ENCODE measurements at regions not wholly inside any gene's neighbourhood (a gene's known extent, or its start where the extent isn't known, plus 50 kb on each side); places are given as distances from the start of the nearest gene placed in this dataset.
"Not testable (repeated sequence)": the region's sequence is repeated elsewhere in the genome, so short reads cannot be mapped to it uniquely, and the experiment has no call there.

GRCh38 chr12:113532292-113532691 is 60.6 kb upstream of the LHX5 start:
- Histone ChIP-seq H3K9ac (ENCODE audit: low read length) (no peak overlapping the region), H3K36me3 (ENCODE audit: control insufficient read depth, insufficient read depth, low read length, severe bottlenecking) (no peaks in the 10 kb centered on the region)
- no peak for DNase-seq (ENCODE audit: low read depth)

GRCh38 chr12:113531073-113531472 is 59.4 kb upstream of the LHX5 start:
- H3K9ac ChIP-seq (ENCODE audit: low read length); H3K4me1 ChIP-seq (ENCODE audit: control insufficient read depth, insufficient read depth, low read length); H3K9me3 ChIP-seq (ENCODE audit: control insufficient read depth, low read length); H3K36me3 ChIP-seq (ENCODE audit: control insufficient read depth, insufficient read depth, low read length, severe bottlenecking); DNase-seq (ENCODE audit: low read depth); H3K4me3 ChIP-seq (ENCODE audit: low read length): not testable (repeated sequence)
- H3K27me3 ChIP-seq (replicated peaks; ENCODE audit: control insufficient read depth, insufficient read depth, low read length): peaks cover 52% of the 10 kb centered on the region

More at GRCh38 chr12:113532292-113532691, 60.6 kb upstream of the LHX5 start:
- no peak overlapping the region for H3K4me3 ChIP-seq (ENCODE audit: low read length)
- no peaks in the 10 kb centered on the region for H3K4me1 ChIP-seq (ENCODE audit: control insufficient read depth, insufficient read depth, low read length)
- peaks cover 3% of the 10 kb centered on the region for H3K9me3 ChIP-seq (ENCODE audit: control insufficient read depth, low read length)
- peaks cover 41% of the 10 kb centered on the region for H3K27me3 ChIP-seq (replicated peaks; ENCODE audit: control insufficient read depth, insufficient read depth, low read length)

- Histone ChIP-seq H3K4me3 (ENCODE audit: low read length) (no peak overlapping the region), H3K4me1 (ENCODE audit: control insufficient read depth, insufficient read depth, low read length) (no peaks in the 10 kb centered on the region), H3K9ac (ENCODE audit: low read length) (no peak overlapping the region), H3K27me3 (replicated peaks; ENCODE audit: control insufficient read depth, insufficient read depth, low read length) (peaks cover 48% of the 10 kb centered on the region), H3K9me3 (ENCODE audit: control insufficient read depth, low read length) (no peaks in the 10 kb centered on the region), H3K36me3 (ENCODE audit: control insufficient read depth, insufficient read depth, low read length, severe bottlenecking) (no peaks in the 10 kb centered on the region)
- DNase-seq (ENCODE audit: low read depth): no peak
These were observed 57.1 kb upstream of the LHX5 start for GRCh38 chr12:113528606-113529293.

- no peak overlapping the region for H3K4me3 ChIP-seq (ENCODE audit: low read length)
- H3K27me3 ChIP-seq (replicated peaks; ENCODE audit: control insufficient read depth, insufficient read depth, low read length): peaks cover 62% of the 10 kb centered on the region
These were observed 53.4 kb upstream of the LHX5 start for GRCh38 chr12:113525066-113525465.

GRCh38 chr12:113524495-113524894 is 52.8 kb upstream of the LHX5 start:
- Histone ChIP-seq H3K4me1 (ENCODE audit: control insufficient read depth, insufficient read depth, low read length) (no peaks in the 10 kb centered on the region), H3K9ac (ENCODE audit: low read length) (no peak overlapping the region), H3K27me3 (replicated peaks; ENCODE audit: control insufficient read depth, insufficient read depth, low read length) (peaks cover 62% of the 10 kb centered on the region), H3K4me3 (ENCODE audit: low read length) (no peak overlapping the region), H3K9me3 (ENCODE audit: control insufficient read depth, low read length) (no peaks in the 10 kb centered on the region), H3K36me3 (ENCODE audit: control insufficient read depth, insufficient read depth, low read length, severe bottlenecking) (no peaks in the 10 kb centered on the region)
- no peak for DNase-seq (ENCODE audit: low read depth)

More at GRCh38 chr12:113525066-113525465, 53.4 kb upstream of the LHX5 start:
- Histone ChIP-seq H3K9me3 (ENCODE audit: control insufficient read depth, low read length) (no peaks in the 10 kb centered on the region), H3K4me1 (ENCODE audit: control insufficient read depth, insufficient read depth, low read length) (no peaks in the 10 kb centered on the region), H3K36me3 (ENCODE audit: control insufficient read depth, insufficient read depth, low read length, severe bottlenecking) (no peaks in the 10 kb centered on the region), H3K9ac (ENCODE audit: low read length) (no peak overlapping the region)
- no peak for DNase-seq (ENCODE audit: low read depth)

DNA sequence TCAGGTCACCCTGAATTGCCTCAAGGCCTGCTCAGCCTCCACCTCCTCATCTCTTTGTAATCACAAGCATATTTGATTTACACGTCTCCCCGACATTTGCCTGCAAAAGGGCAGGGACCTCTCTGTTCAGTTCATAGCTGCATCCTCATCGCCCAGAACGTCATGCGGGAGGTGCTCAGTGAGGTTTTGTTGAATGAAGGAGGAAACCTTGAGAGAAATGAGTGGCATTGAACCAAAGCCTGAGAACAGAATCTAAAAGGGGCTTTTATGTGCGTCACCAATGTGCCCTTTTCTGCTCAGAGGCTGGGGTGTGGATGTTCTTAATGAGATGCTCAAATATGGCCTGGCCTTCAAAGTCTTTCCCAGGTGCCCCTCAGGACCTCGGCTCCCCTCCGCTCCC is 50.0 kb upstream of the LHX5 start:
- Histone ChIP-seq H3K4me3 (ENCODE audit: low read length) (no peak overlapping the region), H3K4me1 (ENCODE audit: control insufficient read depth, insufficient read depth, low read length) (no peaks in the 10 kb centered on the region), H3K9ac (ENCODE audit: low read length) (no peak overlapping the region), H3K27me3 (replicated peaks; ENCODE audit: control insufficient read depth, insufficient read depth, low read length) (peaks cover 59% of the 10 kb centered on the region), H3K9me3 (ENCODE audit: control insufficient read depth, low read length) (peaks cover 15% of the 10 kb centered on the region), H3K36me3 (ENCODE audit: control insufficient read depth, insufficient read depth, low read length, severe bottlenecking) (no peaks in the 10 kb centered on the region)
- no peak for DNase-seq (ENCODE audit: low read depth)

Data from adipocyte (in vitro differentiated cells).